Adrenal gland (tissue), 5 donors: ENCODE measurements at regions not wholly inside any gene's neighbourhood (a gene's known extent, or its start where the extent isn't known, plus 50 kb on each side); places are given as distances from the start of the nearest gene placed in this dataset.

ENCODE experiments used
- CTCF ChIP-seq, 6 experiments: fragments of 450-650 bp in 4 of 6; fragments of 200-600 bp in 2 of 6; sonication (generic) in 1 of 6; IDR thresholded peaks; 1 replicate in 5 of 6; 2 replicates in 1 of 6; pipeline versions ENCODE4 v1.5.1 to v1.8.0; 2016 to 2021; ENCODE audit warnings: antibody characterized with exemption in 6 of 6, mild to moderate bottlenecking in 2 of 6, moderate library complexity in 1 of 6
- POLR2A ChIP-seq, 2 donors: fragments of 450-650 bp; IDR thresholded peaks; one replicate each; pipeline ENCODE4 v1.6.1; 2017; ENCODE audit warnings: antibody characterized with exemption in 2 of 2, mild to moderate bottlenecking in 2 of 2, moderate library complexity in 1 of 2
- donor health status: DM: no; HTN: no; CAD: no.

GRCh38 chr2:122237450-122237849 lies 482.0 kb downstream of the TSN start:
- no peak for TF ChIP-seq POLR2A (IDR thresholded peaks at IDR 0.05)
- no peak for TF ChIP-seq CTCF (IDR thresholded peaks at IDR 0.05)
